Keratinocyte (primary cell): ENCODE measurements at regions not wholly inside any gene's neighbourhood (a gene's known extent, or its start where the extent isn't known, plus 50 kb on each side); places are given as distances from the start of the nearest gene placed in this dataset.

ENCODE experiments used
- CTCF ChIP-seq, 3 experiments: IDR thresholded peaks in 1 of 3; conservative IDR thresholded peaks in 1 of 3; optimal IDR thresholded peaks in 1 of 3; 2 replicates in 2 of 3; 3 replicates in 1 of 3; pipeline versions ENCODE3 to v1.5.1; 2011; ENCODE audit warnings: low read length in 3 of 3, mild to moderate bottlenecking in 3 of 3, moderate library complexity in 2 of 3, control low read depth in 1 of 3, inconsistent platforms in 1 of 3; ENCODE audit not compliant: insufficient read depth in 2 of 3; ENCODE audit errors: extremely low read depth in 1 of 3
- EZH2 ChIP-seq: IDR thresholded peaks from one replicate; pipeline ENCODE4 v1.6.1; 2012; ENCODE audit warnings: inconsistent platforms, mild to moderate bottlenecking, low read length, moderate library complexity

GRCh38 chr2:240326246-240326645, 109.2 kb upstream of the GPC1 start:
- TF ChIP-seq CTCF (optimal IDR thresholded peaks at IDR 0.05 in 1 of 3, IDR thresholded peaks at IDR 0.05 in 1 of 3, conservative IDR thresholded peaks at IDR 0.05 in 1 of 3; ENCODE audit: extremely low read depth in 1 of 3, insufficient read depth in 2 of 3, low read length in 3 of 3) (no peak), EZH2 (no peak)
